WTC11 (cell line): ENCODE measurements at regions not wholly inside any gene's neighbourhood (a gene's known extent, or its start where the extent isn't known, plus 50 kb on each side); places are given as distances from the start of the nearest gene placed in this dataset.

Experiments used
- ATAC-seq: fragments of 200-7000 bp; cut with Tn5 transposase; 2 replicates; pipeline ENCODE4 v1.10.0; 2021; ENCODE audit warnings: mild to moderate bottlenecking, moderate library complexity
- CTCF ChIA-PET: fragments of 300-600 bp; sonication (Branson Sonifier 250); formaldehyde crosslinking; loops from one replicate; lab custom pipeline; 2021; ENCODE audit warnings: antibody characterized with exemption; lab: Charles Lee
- POLR2A ChIA-PET: fragments of 350-600 bp; sonication (Branson Sonifier 250); formaldehyde crosslinking; loops from one replicate; lab custom pipeline; 2021; ENCODE audit warnings: antibody characterized with exemption; lab: Charles Lee
- DNase-seq: peaks from one replicate; pipeline ENCODE4 v3.0.0; 2021; ENCODE audit warnings: low spot score
- H3K27ac Mint-ChIP-seq: 2 replicates; pipeline ENCODE4 v1.8.0; 2021; ENCODE audit warnings: mixed read lengths
- H3K27me3 Mint-ChIP-seq: 2 replicates; pipeline ENCODE4 v1.8.0; 2021; ENCODE audit warnings: low read depth, mild to moderate bottlenecking, moderate library complexity, mixed read lengths
- H3K36me3 Mint-ChIP-seq: 2 replicates; pipeline ENCODE4 v1.8.0; 2021; ENCODE audit warnings: mixed read lengths
- H3K4me1 Mint-ChIP-seq: 2 replicates; pipeline ENCODE4 v1.8.0; 2022; ENCODE audit warnings: mixed read lengths
- H3K4me3 Mint-ChIP-seq: 2 replicates; pipeline ENCODE4 v1.8.0; 2021; ENCODE audit warnings: mild to moderate bottlenecking, moderate library complexity, mixed read lengths
- H3K9me3 Mint-ChIP-seq: 2 replicates; pipeline ENCODE4 v1.8.0; 2021; ENCODE audit warnings: mixed read lengths
- ATF1 ChIP-seq: sonication (generic); formaldehyde crosslinking; IDR thresholded peaks from 2 replicates; pipeline ENCODE4 v1.8.1; 2023; ENCODE audit warnings: mild to moderate bottlenecking, moderate library complexity, missing genetic modification reagents
- CREM ChIP-seq: sonication (generic); formaldehyde crosslinking; IDR thresholded peaks from 2 replicates; pipeline ENCODE4 v1.8.1; 2022; ENCODE audit warnings: mild to moderate bottlenecking, missing genetic modification reagents, moderate library complexity
- ESRRA ChIP-seq: sonication (generic); formaldehyde crosslinking; IDR thresholded peaks from 2 replicates; pipeline ENCODE4 v1.8.1; 2022; ENCODE audit warnings: mild to moderate bottlenecking, missing genetic modification reagents, borderline replicate concordance
- FOXJ3 ChIP-seq: sonication (generic); formaldehyde crosslinking; IDR thresholded peaks from 2 replicates; pipeline ENCODE4 v1.9.0; 2021; ENCODE audit warnings: missing genetic modification reagents, mild to moderate bottlenecking, borderline replicate concordance
- HMGA2 ChIP-seq: fragments of 250-450 bp; sonication (Bioruptor Pico); IDR thresholded peaks from 2 replicates; pipeline ENCODE4 v1.4.0; 2021; ENCODE audit warnings: mild to moderate bottlenecking, moderate library complexity
- KAT7 ChIP-seq: sonication (generic); formaldehyde crosslinking; IDR thresholded peaks from 2 replicates; pipeline ENCODE4 v1.8.1; 2023; ENCODE audit warnings: missing genetic modification reagents, mild to moderate bottlenecking, borderline replicate concordance
- NFYB ChIP-seq: sonication (generic); formaldehyde crosslinking; conservative IDR thresholded peaks from 2 replicates; pipeline ENCODE4 v1.8.0; 2022; ENCODE audit warnings: low read depth, missing genetic modification reagents
- OVOL2 ChIP-seq: fragments of 250-450 bp; sonication (Bioruptor Pico); IDR thresholded peaks from 2 replicates; pipeline ENCODE4 v1.9.0; 2021; ENCODE audit warnings: mild to moderate bottlenecking, borderline replicate concordance
- TCF7 ChIP-seq: sonication (generic); formaldehyde crosslinking; IDR thresholded peaks from 2 replicates; pipeline ENCODE4 v1.8.0; 2022; ENCODE audit warnings: mild to moderate bottlenecking, low read depth, missing genetic modification reagents, moderate library complexity
- ZNF138 ChIP-seq: sonication (generic); formaldehyde crosslinking; conservative IDR thresholded peaks from 2 replicates; pipeline ENCODE4 v1.8.1; 2022; ENCODE audit warnings: mild to moderate bottlenecking, moderate library complexity, missing genetic modification reagents
- ZNF423 ChIP-seq: fragments of 250-450 bp; sonication (Bioruptor Pico); IDR thresholded peaks from 2 replicates; pipeline ENCODE4 v2.1.2; 2022; ENCODE audit warnings: mild to moderate bottlenecking, moderate library complexity
- TF ChIP-seq, protein P1 (sequence below): sonication (generic); formaldehyde crosslinking; IDR thresholded peaks from 2 replicates; pipeline ENCODE4 v1.8.1; 2022; ENCODE audit warnings: low read depth, mild to moderate bottlenecking, moderate library complexity, missing genetic modification reagents, borderline replicate concordance
- TF ChIP-seq, protein P2 (sequence below): sonication (generic); formaldehyde crosslinking; IDR thresholded peaks from 2 replicates; pipeline ENCODE4 v1.8.0; 2023; ENCODE audit warnings: mild to moderate bottlenecking, missing genetic modification reagents

DNA sequence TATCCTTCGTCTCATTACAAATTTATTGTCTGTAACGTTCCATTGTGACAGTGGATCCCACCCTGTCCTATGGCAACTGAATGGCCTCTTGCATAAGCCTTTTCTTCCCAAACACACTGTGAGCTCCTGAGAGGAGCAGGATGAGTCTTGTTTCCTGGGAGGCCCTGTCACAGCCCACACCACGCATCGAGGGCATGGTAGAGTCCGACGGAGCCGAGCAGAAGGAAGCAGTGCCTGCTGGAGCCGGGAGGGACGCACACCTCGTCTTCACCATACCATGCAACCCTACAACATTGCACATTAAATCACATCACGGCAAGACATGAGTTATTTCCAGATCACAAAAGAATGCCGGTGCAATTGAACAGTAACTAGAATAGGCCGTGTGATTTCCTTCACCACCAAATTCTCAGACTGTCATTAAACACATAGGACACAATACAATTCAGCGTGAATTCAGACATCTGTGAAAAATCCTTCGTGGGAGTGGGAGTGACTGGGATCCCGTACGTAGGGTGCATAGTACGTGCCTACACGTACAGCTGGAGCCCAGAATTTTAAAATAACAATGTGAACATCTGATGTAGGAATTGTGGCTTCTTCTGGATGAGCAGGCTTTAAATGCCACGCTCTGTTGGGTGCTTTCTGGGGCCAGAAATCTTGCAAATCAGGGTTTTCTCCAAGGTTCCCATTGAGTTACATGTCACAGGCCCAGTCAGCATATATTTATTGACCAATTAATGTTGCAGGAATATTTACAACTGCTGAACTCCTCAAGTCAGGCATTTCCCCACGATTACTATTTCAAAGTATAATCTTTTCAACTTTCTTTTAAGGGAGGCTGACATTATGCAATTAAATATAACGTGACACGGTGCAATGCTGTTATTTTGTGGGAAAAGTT, 201.8 kb downstream of the TTLL2 start:
- H3K27me3 Mint-ChIP-seq: peaks cover 44% of the 10 kb centered on the region
- no peak overlapping the region for H3K27ac Mint-ChIP-seq
- H3K4me1 Mint-ChIP-seq: peaks cover 6% of the 10 kb centered on the region; the same call in 1 of the 2 replicates
- TF ChIP-seq FOXJ3 (CRISPR knock-in tag) (no peak), HMGA2 (no peak), CREM (CRISPR knock-in tag) (no peak), TCF7 (CRISPR knock-in tag) (no peak)
- H3K4me3 Mint-ChIP-seq: no peak overlapping the region
- peaks cover 15% of the 10 kb centered on the region for H3K9me3 Mint-ChIP-seq
- DNase-seq (no peak), ATAC-seq (no peak)
- CTCF ChIA-PET: no interaction called here
- peaks cover 4% of the 10 kb centered on the region; the same call in 1 of the 2 replicates for H3K36me3 Mint-ChIP-seq
- POLR2A ChIA-PET: no interaction called here

DNA sequence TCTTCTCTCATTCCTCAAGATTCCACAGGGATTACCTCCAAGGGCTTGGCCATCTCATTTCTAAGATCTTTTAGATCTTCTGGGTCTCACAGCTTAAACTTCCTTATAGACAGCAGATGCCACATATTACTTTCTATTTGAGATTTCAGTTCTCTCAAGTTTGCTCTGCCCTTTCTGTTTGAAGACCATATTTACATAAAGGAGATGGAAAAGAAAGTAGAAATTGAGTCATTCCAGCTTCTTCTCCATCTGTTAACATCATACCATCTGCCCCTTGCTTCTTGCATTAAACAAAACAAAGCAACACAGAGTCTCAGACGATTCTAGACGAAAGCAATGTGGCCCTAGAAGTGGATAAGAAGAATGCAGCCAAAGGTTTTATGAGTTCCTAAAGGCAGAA, 203.4 kb downstream of the TTLL2 start:
- peaks cover 18% of the 10 kb centered on the region for H3K4me1 Mint-ChIP-seq
- TF ChIP-seq, protein P1, sequence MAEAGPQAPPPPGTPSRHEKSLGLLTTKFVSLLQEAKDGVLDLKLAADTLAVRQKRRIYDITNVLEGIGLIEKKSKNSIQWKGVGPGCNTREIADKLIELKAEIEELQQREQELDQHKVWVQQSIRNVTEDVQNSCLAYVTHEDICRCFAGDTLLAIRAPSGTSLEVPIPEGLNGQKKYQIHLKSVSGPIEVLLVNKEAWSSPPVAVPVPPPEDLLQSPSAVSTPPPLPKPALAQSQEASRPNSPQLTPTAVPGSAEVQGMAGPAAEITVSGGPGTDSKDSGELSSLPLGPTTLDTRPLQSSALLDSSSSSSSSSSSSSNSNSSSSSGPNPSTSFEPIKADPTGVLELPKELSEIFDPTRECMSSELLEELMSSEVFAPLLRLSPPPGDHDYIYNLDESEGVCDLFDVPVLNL (CRISPR knock-in tag): no peak
- TF ChIP-seq ESRRA (CRISPR knock-in tag): no peak
- TF ChIP-seq, protein P2, sequence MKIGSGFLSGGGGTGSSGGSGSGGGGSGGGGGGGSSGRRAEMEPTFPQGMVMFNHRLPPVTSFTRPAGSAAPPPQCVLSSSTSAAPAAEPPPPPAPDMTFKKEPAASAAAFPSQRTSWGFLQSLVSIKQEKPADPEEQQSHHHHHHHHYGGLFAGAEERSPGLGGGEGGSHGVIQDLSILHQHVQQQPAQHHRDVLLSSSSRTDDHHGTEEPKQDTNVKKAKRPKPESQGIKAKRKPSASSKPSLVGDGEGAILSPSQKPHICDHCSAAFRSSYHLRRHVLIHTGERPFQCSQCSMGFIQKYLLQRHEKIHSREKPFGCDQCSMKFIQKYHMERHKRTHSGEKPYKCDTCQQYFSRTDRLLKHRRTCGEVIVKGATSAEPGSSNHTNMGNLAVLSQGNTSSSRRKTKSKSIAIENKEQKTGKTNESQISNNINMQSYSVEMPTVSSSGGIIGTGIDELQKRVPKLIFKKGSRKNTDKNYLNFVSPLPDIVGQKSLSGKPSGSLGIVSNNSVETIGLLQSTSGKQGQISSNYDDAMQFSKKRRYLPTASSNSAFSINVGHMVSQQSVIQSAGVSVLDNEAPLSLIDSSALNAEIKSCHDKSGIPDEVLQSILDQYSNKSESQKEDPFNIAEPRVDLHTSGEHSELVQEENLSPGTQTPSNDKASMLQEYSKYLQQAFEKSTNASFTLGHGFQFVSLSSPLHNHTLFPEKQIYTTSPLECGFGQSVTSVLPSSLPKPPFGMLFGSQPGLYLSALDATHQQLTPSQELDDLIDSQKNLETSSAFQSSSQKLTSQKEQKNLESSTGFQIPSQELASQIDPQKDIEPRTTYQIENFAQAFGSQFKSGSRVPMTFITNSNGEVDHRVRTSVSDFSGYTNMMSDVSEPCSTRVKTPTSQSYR (CRISPR knock-in tag): no peak
- no peak for TF ChIP-seq ZNF138
- TF ChIP-seq KAT7 (CRISPR knock-in tag): no peak
- TF ChIP-seq, all 79 proteins: peak for 0
- ATAC-seq (no peak), DNase-seq (no peak)
- CTCF ChIA-PET: interaction anchor here (0.6 kb wide), 1 partner anchor 21 kb away, joined by 4 read pairs; no protein-coding TSS in a partner anchor
- Mint-ChIP-seq H3K27ac (no peak overlapping the region), H3K27me3 (peaks cover 59% of the 10 kb centered on the region), H3K9me3 (peaks cover 16% of the 10 kb centered on the region), H3K4me3 (no peak overlapping the region), H3K36me3 (peaks cover 5% of the 10 kb centered on the region; the same call in 1 of the 2 replicates)
- POLR2A ChIA-PET: no interaction called here

DNA sequence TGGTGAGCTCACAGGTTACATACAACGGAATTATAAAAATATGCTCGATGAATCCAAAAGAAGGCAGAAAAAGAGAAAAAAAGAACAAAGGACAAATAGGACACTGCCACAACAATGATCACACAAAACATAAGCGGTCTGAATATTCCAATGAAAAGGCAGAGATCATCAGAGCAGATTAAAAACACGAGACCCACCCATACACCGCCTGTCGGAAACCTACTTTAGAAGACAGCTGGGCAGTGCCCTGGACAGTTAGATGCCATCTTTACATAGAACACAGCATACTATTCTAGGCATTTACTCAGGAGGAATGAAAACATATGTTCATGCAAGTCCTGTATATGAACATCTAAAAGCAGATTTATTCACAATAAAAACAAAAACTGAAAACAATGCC, 204.1 kb downstream of the TTLL2 start:
- Mint-ChIP-seq H3K36me3 (peaks cover 5% of the 10 kb centered on the region; the same call in 1 of the 2 replicates), H3K9me3 (peaks cover 13% of the 10 kb centered on the region), H3K27ac (no peak overlapping the region), H3K27me3 (peaks cover 64% of the 10 kb centered on the region), H3K4me1 (peaks cover 23% of the 10 kb centered on the region), H3K4me3 (no peak overlapping the region)
- ChIA-PET POLR2A (no interaction called here), CTCF (interaction anchor here (0.6 kb wide), 1 partner anchor 21 kb away, joined by 4 read pairs; no protein-coding TSS in a partner anchor)
- TF ChIP-seq OVOL2 (CRISPR knock-in tag) (no peak), NFYB (CRISPR knock-in tag) (no peak), ATF1 (no peak), ZNF423 (CRISPR knock-in tag) (no peak)
- no peak for DNase-seq
- ATAC-seq: no peak
